ENCODE measurements at regions not wholly inside any gene's neighbourhood (a gene's known extent, or its start where the extent isn't known, plus 50 kb on each side); places are given as distances from the start of the nearest gene placed in this dataset.

DNA sequence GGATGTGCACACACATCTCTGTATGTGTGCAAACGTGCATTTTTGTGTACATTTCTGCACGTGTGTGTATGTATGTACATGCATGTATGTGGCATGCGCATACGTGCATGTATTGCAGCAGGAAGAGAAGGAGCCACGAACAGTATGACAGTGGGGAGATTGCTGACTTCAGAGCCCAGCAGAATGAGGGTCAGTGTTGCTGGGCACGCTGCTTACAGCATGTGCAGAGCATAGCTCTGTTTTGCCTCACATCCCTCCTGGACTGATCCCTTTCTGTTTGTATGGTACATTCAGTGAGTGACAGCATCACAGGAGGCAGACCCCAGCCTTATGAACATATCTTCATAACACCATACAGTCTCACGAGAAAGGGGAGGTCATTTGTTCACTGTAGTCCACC is 934.0 kb upstream of the EEF2KMT start:
- no peak for DNase-seq (ENCODE audit: insufficient read length, low spot score)
- TF ChIP-seq, protein P1, sequence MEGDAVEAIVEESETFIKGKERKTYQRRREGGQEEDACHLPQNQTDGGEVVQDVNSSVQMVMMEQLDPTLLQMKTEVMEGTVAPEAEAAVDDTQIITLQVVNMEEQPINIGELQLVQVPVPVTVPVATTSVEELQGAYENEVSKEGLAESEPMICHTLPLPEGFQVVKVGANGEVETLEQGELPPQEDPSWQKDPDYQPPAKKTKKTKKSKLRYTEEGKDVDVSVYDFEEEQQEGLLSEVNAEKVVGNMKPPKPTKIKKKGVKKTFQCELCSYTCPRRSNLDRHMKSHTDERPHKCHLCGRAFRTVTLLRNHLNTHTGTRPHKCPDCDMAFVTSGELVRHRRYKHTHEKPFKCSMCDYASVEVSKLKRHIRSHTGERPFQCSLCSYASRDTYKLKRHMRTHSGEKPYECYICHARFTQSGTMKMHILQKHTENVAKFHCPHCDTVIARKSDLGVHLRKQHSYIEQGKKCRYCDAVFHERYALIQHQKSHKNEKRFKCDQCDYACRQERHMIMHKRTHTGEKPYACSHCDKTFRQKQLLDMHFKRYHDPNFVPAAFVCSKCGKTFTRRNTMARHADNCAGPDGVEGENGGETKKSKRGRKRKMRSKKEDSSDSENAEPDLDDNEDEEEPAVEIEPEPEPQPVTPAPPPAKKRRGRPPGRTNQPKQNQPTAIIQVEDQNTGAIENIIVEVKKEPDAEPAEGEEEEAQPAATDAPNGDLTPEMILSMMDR (IDR thresholded peaks at IDR 0.05; ENCODE audit: insufficient read depth, missing control alignments): no peak
- FAIRE-seq: no peak

DNA sequence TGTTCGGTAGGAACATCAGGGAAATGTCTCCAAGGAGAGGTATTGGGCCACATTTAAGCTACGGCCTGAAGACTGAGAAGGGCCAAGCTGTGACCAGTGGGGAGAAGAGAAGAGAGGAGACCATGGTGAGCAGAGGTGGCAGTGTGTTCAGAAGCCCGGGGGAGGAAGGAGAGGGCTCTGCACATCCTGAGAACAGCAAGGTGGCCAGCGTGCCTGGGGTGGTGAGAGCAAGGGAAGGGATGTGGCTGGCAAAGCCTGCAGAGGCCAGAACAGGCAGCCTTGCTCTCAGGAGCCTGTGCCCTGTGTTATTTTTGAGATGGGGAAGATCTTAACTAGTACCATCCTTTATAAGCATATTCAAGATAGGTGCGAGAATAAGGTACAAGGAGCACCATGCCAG is 933.5 kb upstream of the EEF2KMT start:
- FAIRE-seq (no peak), DNase-seq (ENCODE audit: insufficient read length, low spot score) (no peak)
- TF ChIP-seq, protein P1 (IDR thresholded peaks at IDR 0.05; ENCODE audit: insufficient read depth, missing control alignments): no peak

DNA sequence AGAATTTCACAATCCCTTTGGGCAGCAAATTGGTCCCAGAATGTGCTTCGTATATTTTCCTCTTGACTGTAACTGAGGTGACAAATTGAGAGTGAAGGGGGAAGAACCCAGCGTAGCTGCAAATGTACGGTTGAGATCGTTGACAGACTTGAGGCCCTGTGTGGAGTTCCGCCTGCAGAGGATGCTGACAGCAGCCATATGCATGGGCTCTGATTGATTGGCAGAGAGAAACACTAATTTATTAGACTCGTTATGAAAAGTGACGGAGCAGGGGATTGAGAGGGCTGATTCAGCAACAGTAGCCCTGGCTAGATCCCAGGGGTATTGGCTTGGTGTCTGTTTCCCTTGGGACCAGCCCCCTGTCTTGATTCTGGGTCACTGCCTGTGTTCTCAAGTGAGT is 930.1 kb upstream of the EEF2KMT start:
- DNase-seq (ENCODE audit: insufficient read length, low spot score) (no peak), FAIRE-seq (no peak)
- TF ChIP-seq, protein P1 (IDR thresholded peaks at IDR 0.05; ENCODE audit: insufficient read depth, missing control alignments): no peak

DNA sequence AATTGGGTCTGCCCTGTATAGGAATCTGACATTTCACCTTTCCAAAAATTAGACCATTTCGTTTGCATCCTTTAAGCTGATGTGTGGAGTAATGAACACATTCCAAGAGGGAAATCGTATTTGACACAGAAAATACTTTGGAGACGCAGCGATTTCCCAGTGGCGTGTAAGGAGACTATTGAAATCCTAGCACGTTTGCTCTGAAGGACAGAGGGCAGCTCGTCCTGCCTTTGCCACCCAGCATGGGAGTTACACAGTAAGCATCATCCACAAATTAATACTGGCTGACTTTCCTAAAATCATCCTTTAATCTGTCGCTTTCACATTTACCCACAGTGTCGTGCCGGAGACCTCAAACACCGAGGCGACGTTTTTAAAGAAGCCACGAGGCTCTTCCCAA is 925.9 kb upstream of the EEF2KMT start:
- no peak for FAIRE-seq
- no peak for DNase-seq (ENCODE audit: insufficient read length, low spot score)
- TF ChIP-seq, protein P1 (IDR thresholded peaks at IDR 0.05; ENCODE audit: insufficient read depth, missing control alignments): no peak

DNA sequence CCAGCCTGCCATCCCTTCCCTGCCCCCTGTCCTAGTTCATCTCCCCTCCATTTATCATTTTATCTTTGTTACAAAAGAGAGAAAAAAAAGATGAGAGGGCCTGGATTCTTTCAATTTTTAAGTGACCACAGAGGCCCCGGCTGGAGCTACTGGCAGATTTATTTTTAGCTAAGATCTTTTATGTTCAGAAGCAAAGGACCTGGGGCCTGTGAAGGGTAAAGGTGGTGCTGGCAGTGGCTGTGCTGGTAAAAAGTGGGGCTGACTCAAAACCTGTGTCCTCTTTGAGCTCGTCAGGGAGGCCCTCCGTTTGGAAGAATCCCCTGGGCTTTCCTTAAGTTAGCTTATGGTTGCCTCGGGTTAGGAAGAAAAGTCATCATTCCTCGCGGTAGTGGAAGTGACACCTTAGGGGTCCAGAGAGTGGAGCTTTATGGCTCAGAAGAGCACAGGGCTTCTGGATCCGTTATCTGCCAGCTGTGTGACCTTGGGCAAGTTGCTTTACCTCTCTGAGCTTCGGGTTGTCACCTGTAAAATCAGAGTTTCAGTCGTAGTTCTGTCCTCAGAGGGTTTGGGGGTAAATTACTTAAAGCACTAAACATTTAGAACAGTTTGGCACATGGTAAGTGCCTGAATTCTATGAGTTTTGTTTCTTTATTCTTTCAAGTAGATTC is 923.8 kb upstream of the EEF2KMT start:
- DNase-seq (ENCODE audit: insufficient read length, low spot score) (no peak), FAIRE-seq (no peak)
- TF ChIP-seq, protein P1 (IDR thresholded peaks at IDR 0.05; ENCODE audit: insufficient read depth, missing control alignments): no peak

DNA sequence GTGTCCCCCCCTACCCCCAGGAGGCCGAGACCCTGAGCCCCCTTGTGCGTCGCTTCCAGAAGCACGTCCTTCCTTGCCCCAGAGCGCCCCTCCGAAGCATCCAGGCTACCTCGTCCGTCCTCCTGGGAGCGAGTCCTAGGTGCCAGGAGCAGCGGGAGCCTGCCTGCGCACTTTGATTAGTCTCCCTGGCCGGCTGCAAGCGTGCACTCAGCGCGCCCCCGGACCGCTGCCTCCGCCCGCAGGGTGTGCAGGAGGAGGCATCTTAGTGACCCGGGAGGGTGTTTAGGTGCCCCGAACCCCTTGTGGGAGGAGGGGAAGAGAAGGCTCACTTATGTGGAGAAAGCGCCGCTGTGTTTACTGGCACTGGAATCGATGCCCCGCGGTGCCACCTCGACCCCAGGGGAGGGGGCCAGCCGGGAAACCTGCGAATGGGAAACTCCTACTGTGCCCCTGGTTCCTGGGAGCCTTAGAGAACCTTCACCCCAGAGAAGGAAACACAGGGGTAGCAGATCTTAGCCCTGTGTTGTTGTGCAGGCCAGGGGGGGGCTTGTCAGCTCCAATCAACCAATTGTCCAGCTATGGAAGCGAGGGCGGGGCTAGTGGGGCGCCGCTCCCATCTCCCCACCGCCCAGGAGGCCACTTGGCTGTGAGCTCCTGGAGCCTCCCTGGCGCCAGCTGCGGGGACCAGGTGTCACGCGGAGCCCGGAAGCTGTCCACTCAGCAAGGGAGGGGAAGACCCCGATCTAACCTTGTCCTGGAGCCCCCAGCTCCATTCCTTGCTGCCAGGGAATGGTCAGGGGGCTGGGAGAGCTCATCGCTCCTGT is 922.8 kb upstream of the EEF2KMT start:
- DNase-seq (ENCODE audit: insufficient read length, low spot score) (no peak), FAIRE-seq (no peak)
- TF ChIP-seq, protein P1 (IDR thresholded peaks at IDR 0.05; ENCODE audit: insufficient read depth, missing control alignments): no peak

DNA sequence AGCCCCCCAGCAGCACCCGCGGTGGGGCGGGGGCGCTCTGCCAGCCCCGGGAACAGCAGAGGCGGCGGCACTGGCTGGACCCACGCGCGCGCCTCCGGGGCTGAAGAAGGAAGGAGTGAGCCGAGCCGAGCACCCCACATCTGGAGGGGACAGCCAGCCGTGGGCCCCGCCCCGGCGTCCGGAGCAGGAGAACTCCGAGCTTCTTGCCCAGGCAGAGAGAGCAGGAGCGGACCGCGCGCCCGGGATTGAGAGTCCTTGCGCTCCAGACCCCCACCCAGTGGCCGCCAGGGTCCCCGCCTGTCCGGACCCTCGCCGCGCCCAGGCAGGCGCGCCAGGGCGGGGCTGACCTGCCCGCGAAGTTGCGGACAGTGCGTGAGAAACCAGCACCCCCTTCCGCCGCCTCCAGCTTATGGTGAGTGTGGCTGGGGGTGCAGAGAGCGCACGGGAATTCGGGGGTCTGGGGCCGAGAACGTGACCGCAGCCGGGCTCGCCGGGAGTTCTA is 921.9 kb upstream of the EEF2KMT start:
- FAIRE-seq: no peak
- TF ChIP-seq, protein P1 (IDR thresholded peaks at IDR 0.05; ENCODE audit: insufficient read depth, missing control alignments): no peak
- DNase-seq (ENCODE audit: insufficient read length, low spot score): no peak
